RWPE2 (cell line): ENCODE measurements at regions not wholly inside any gene's neighbourhood (a gene's known extent, or its start where the extent isn't known, plus 50 kb on each side); places are given as distances from the start of the nearest gene placed in this dataset.

ENCODE experiments used
- ATAC-seq: fragments of 200-7000 bp; cut with Tn5 transposase; 3 replicates; pipeline ENCODE4 v1.9.1; 2021; ENCODE audit warnings: low read depth
- DNase-seq: peaks from one replicate; pipeline ENCODE4 v3.0.0-alpha.2; 2020; ENCODE audit warnings: low spot score
- H3K27ac ChIP-seq: fragments of 450-650 bp; 2 replicates; pipeline ENCODE4 v1.5.1; 2017; ENCODE audit warnings: mild to moderate bottlenecking; ENCODE audit not compliant: poor library complexity, severe bottlenecking
- H3K27me3 ChIP-seq: fragments of 250-450 bp; sonication (Bioruptor Pico); 2 replicates; pipeline ENCODE4 v1.5.1; 2021; ENCODE audit warnings: mild to moderate bottlenecking, moderate library complexity; ENCODE audit not compliant: insufficient read depth, poor library complexity, severe bottlenecking
- H3K36me3 ChIP-seq: fragments of 250-450 bp; sonication (Bioruptor Pico); 2 replicates; pipeline ENCODE4 v1.5.1; 2020; ENCODE audit warnings: low read depth, mild to moderate bottlenecking, moderate library complexity
- H3K4me1 ChIP-seq: fragments of 250-450 bp; sonication (Bioruptor Pico); 2 replicates; pipeline ENCODE4 v1.5.1; 2021; ENCODE audit warnings: mild to moderate bottlenecking, moderate library complexity; ENCODE audit not compliant: insufficient read depth, poor library complexity, severe bottlenecking
- H3K4me3 ChIP-seq: fragments of 250-450 bp; sonication (Bioruptor Pico); 2 replicates; pipeline ENCODE4 v1.5.1; 2021; ENCODE audit warnings: mild to moderate bottlenecking, moderate library complexity; ENCODE audit not compliant: severe bottlenecking
- H3K9me3 ChIP-seq: fragments of 250-450 bp; sonication (Bioruptor Pico); 2 replicates; pipeline ENCODE4 v1.5.1; 2021; ENCODE audit warnings: mild to moderate bottlenecking, moderate library complexity; ENCODE audit not compliant: severe bottlenecking
- CTCF ChIP-seq: fragments of 450-650 bp; IDR thresholded peaks from one replicate; pipeline ENCODE4 v1.5.1; 2017; ENCODE audit warnings: mild to moderate bottlenecking, moderate library complexity; ENCODE audit not compliant: poor library complexity, severe bottlenecking

- Histone ChIP-seq H3K36me3 (no peaks in the 10 kb centered on the region), H3K27me3 (peaks cover 2% of the 10 kb centered on the region), H3K27ac (no peak overlapping the region), H3K4me1 (no peaks in the 10 kb centered on the region), H3K4me3 (no peak overlapping the region), H3K9me3 (no peaks in the 10 kb centered on the region)
- ATAC-seq = no peak
- DNase-seq = no peak
- TF ChIP-seq CTCF = no peak
Measured at GRCh38 chr5:87948486-87948885, 320.2 kb downstream of the TMEM161B start.

- no peak for TF ChIP-seq CTCF
- DNase-seq (no peak), ATAC-seq (no peak)
- H3K36me3 ChIP-seq = no peaks in the 10 kb centered on the region
- H3K27me3 ChIP-seq = peaks cover 2% of the 10 kb centered on the region
- H3K9me3 ChIP-seq = no peaks in the 10 kb centered on the region
- no peak overlapping the region for H3K27ac ChIP-seq
- H3K4me1 ChIP-seq = no peaks in the 10 kb centered on the region
- no peak overlapping the region for H3K4me3 ChIP-seq
Measured at GRCh38 chr5:87946271-87946670, 322.4 kb downstream of the TMEM161B start.

GRCh38 chr5:87945286-87945650, 323.4 kb downstream of the TMEM161B start:
- ATAC-seq (no peak), DNase-seq (no peak)
- Histone ChIP-seq H3K9me3 (no peaks in the 10 kb centered on the region), H3K4me3 (no peak overlapping the region), H3K4me1 (no peaks in the 10 kb centered on the region), H3K36me3 (no peaks in the 10 kb centered on the region), H3K27me3 (peaks cover 2% of the 10 kb centered on the region), H3K27ac (no peak overlapping the region)
- no peak for TF ChIP-seq CTCF

GRCh38 chr5:87944553-87945285, 323.9 kb downstream of the TMEM161B start:
- H3K9me3 ChIP-seq = no peaks in the 10 kb centered on the region
- H3K4me3 ChIP-seq = no peak overlapping the region
- no peak for TF ChIP-seq CTCF
- no peaks in the 10 kb centered on the region for H3K36me3 ChIP-seq
- DNase-seq (no peak), ATAC-seq (no peak)
- peaks cover 2% of the 10 kb centered on the region for H3K27me3 ChIP-seq
- no peaks in the 10 kb centered on the region for H3K4me1 ChIP-seq
- H3K27ac ChIP-seq = no peak overlapping the region

- Histone ChIP-seq H3K9me3 (peaks cover 2% of the 10 kb centered on the region), H3K36me3 (no peaks in the 10 kb centered on the region), H3K4me3 (no peak overlapping the region), H3K27me3 (peaks cover 2% of the 10 kb centered on the region), H3K27ac (no peak overlapping the region), H3K4me1 (no peaks in the 10 kb centered on the region)
- ATAC-seq = no peak
- TF ChIP-seq CTCF = no peak
- DNase-seq = no peak
Measured at GRCh38 chr5:87940775-87941174, 327.9 kb downstream of the TMEM161B start.
